Bronchial epithelial cell (primary cell): ENCODE measurements at regions not wholly inside any gene's neighbourhood (a gene's known extent, or its start where the extent isn't known, plus 50 kb on each side); places are given as distances from the start of the nearest gene placed in this dataset.

Experiments used
- DNase-seq: peaks from one replicate; pipeline ENCODE4 v3.0.0-alpha.2; 2010; ENCODE audit warnings: low read depth
- FAIRE-seq: peaks from 2 replicates; lab custom pipeline; 2011; peaks lifted over from hg19 to GRCh38; lab: Jason Lieb, UNC
- H3K27me3 ChIP-seq: 2 replicates; pipeline ENCODE4 v1.5.1; 2011; ENCODE audit warnings: low read length; ENCODE audit not compliant: control insufficient read depth, insufficient read depth
- H3K36me3 ChIP-seq: 2 replicates; pipeline ENCODE4 v1.5.1; 2011; ENCODE audit warnings: low read length; ENCODE audit not compliant: control insufficient read depth, insufficient read depth
- H3K4me3 ChIP-seq: 2 replicates; pipeline ENCODE4 v1.5.1; 2011; ENCODE audit warnings: mild to moderate bottlenecking, low read depth, low read length, control low read depth
- CTCF ChIP-seq: IDR thresholded peaks from 2 replicates; pipeline ENCODE4 v1.5.1; 2011; ENCODE audit warnings: mild to moderate bottlenecking, moderate library complexity, low read length, control low read depth, inconsistent platforms; ENCODE audit not compliant: insufficient read depth, severe bottlenecking

GRCh38 chr14:53495846-53496343, 342.8 kb upstream of the DDHD1 start:
- Histone ChIP-seq H3K27me3 (no peaks in the 10 kb centered on the region), H3K4me3 (no peak overlapping the region), H3K36me3 (no peaks in the 10 kb centered on the region)
- no peak for TF ChIP-seq CTCF
- no peak for FAIRE-seq
- no peak for DNase-seq

GRCh38 chr14:53494587-53494986, 341.5 kb upstream of the DDHD1 start:
- DNase-seq (no peak), FAIRE-seq (no peak)
- no peak overlapping the region for H3K4me3 ChIP-seq
- no peaks in the 10 kb centered on the region for H3K27me3 ChIP-seq
- no peak for TF ChIP-seq CTCF
- no peaks in the 10 kb centered on the region for H3K36me3 ChIP-seq

GRCh38 chr14:53493860-53494259, 340.7 kb upstream of the DDHD1 start:
- no peak overlapping the region for H3K4me3 ChIP-seq
- FAIRE-seq, result no peak
- H3K27me3 ChIP-seq, result no peaks in the 10 kb centered on the region
- H3K36me3 ChIP-seq, result no peaks in the 10 kb centered on the region
- DNase-seq, result no peak
- TF ChIP-seq CTCF, result no peak

- Histone ChIP-seq H3K4me3 (no peak overlapping the region), H3K36me3 (no peaks in the 10 kb centered on the region), H3K27me3 (no peaks in the 10 kb centered on the region)
- DNase-seq (no peak), FAIRE-seq (no peak)
- no peak for TF ChIP-seq CTCF
Observed at GRCh38 chr14:53493320-53493719, 340.2 kb upstream of the DDHD1 start.

GRCh38 chr14:53491884-53492277, 338.8 kb upstream of the DDHD1 start:
- Histone ChIP-seq H3K4me3 (no peak overlapping the region), H3K27me3 (no peaks in the 10 kb centered on the region), H3K36me3 (no peaks in the 10 kb centered on the region)
- FAIRE-seq, result no peak
- no peak for TF ChIP-seq CTCF
- peak; percentile 30 for DNase-seq

- H3K27me3 ChIP-seq, result no peaks in the 10 kb centered on the region
- H3K36me3 ChIP-seq, result no peaks in the 10 kb centered on the region
- DNase-seq (peak; percentile 90), FAIRE-seq (no peak)
- no peak overlapping the region for H3K4me3 ChIP-seq
- no peak for TF ChIP-seq CTCF
Observed at GRCh38 chr14:53491256-53491883, 338.2 kb upstream of the DDHD1 start.
